ENCODE measurements at regions not wholly inside any gene's neighbourhood (a gene's known extent, or its start where the extent isn't known, plus 50 kb on each side); places are given as distances from the start of the nearest gene placed in this dataset.

GRCh38 chr17:33602981-33603380 is 309.9 kb upstream of the ASIC2 start:
- Histone ChIP-seq H3F3A (ENCODE audit: insufficient read depth, low read length) (no peaks in the 10 kb centered on the region), H3K79me2 (ENCODE audit: insufficient read depth, low read length) (no peaks in the 10 kb centered on the region), H3K9me2 (ENCODE audit: low read depth, low read length) (no peaks in the 10 kb centered on the region), H3K27ac (ENCODE audit: low read depth, low read length, poor library complexity, severe bottlenecking) (no peak overlapping the region), H3K36me3 (ENCODE audit: insufficient read depth, low read length) (no peaks in the 10 kb centered on the region), H3K4me2 (ENCODE audit: low read length) (no peak overlapping the region), H3K9ac (ENCODE audit: low read length) (no peak overlapping the region), H3K9me3 (ENCODE audit: low read length) (no peaks in the 10 kb centered on the region), H2AFZ (ENCODE audit: low read length) (no peak overlapping the region), H3K4me1 (ENCODE audit: insufficient read depth, low read length, severe bottlenecking) (no peaks in the 10 kb centered on the region), H3K27me3 (ENCODE audit: insufficient read depth, low read length) (no peaks in the 10 kb centered on the region), H4K20me1 (ENCODE audit: insufficient read depth, low read length) (no peaks in the 10 kb centered on the region), H3K4me3 (ENCODE audit: low read depth, low read length, poor library complexity, severe bottlenecking) (no peak overlapping the region)
- TF ChIP-seq EZH2 (IDR thresholded peaks at IDR 0.05; ENCODE audit: borderline replicate concordance, low read length) = no peak
- TF ChIP-seq, protein P1, sequence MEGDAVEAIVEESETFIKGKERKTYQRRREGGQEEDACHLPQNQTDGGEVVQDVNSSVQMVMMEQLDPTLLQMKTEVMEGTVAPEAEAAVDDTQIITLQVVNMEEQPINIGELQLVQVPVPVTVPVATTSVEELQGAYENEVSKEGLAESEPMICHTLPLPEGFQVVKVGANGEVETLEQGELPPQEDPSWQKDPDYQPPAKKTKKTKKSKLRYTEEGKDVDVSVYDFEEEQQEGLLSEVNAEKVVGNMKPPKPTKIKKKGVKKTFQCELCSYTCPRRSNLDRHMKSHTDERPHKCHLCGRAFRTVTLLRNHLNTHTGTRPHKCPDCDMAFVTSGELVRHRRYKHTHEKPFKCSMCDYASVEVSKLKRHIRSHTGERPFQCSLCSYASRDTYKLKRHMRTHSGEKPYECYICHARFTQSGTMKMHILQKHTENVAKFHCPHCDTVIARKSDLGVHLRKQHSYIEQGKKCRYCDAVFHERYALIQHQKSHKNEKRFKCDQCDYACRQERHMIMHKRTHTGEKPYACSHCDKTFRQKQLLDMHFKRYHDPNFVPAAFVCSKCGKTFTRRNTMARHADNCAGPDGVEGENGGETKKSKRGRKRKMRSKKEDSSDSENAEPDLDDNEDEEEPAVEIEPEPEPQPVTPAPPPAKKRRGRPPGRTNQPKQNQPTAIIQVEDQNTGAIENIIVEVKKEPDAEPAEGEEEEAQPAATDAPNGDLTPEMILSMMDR (IDR thresholded peaks at IDR 0.05; ENCODE audit: low read length) = no peak

GRCh38 chr17:33603789-33604188 is 310.7 kb upstream of the ASIC2 start:
- no peaks in the 10 kb centered on the region for H4K20me1 ChIP-seq (ENCODE audit: insufficient read depth, low read length)
- H2AFZ ChIP-seq (ENCODE audit: low read length) = no peak overlapping the region
- H3F3A ChIP-seq (ENCODE audit: insufficient read depth, low read length) = no peaks in the 10 kb centered on the region
- TF ChIP-seq, protein P1 (IDR thresholded peaks at IDR 0.05; ENCODE audit: low read length) = no peak
- TF ChIP-seq EZH2 (IDR thresholded peaks at IDR 0.05; ENCODE audit: borderline replicate concordance, low read length) = no peak
- no peaks in the 10 kb centered on the region for H3K9me2 ChIP-seq (ENCODE audit: low read depth, low read length)
- H3K79me2 ChIP-seq (ENCODE audit: insufficient read depth, low read length) = no peaks in the 10 kb centered on the region
- no peaks in the 10 kb centered on the region for H3K27me3 ChIP-seq (ENCODE audit: insufficient read depth, low read length)
- no peak overlapping the region for H3K9ac ChIP-seq (ENCODE audit: low read length)
- no peak overlapping the region for H3K27ac ChIP-seq (ENCODE audit: low read depth, low read length, poor library complexity, severe bottlenecking)
- no peaks in the 10 kb centered on the region for H3K36me3 ChIP-seq (ENCODE audit: insufficient read depth, low read length)
- H3K9me3 ChIP-seq (ENCODE audit: low read length) = no peaks in the 10 kb centered on the region
- no peak overlapping the region for H3K4me3 ChIP-seq (ENCODE audit: low read depth, low read length, poor library complexity, severe bottlenecking)
- H3K4me2 ChIP-seq (ENCODE audit: low read length) = no peak overlapping the region
- no peaks in the 10 kb centered on the region for H3K4me1 ChIP-seq (ENCODE audit: insufficient read depth, low read length, severe bottlenecking)

DNA sequence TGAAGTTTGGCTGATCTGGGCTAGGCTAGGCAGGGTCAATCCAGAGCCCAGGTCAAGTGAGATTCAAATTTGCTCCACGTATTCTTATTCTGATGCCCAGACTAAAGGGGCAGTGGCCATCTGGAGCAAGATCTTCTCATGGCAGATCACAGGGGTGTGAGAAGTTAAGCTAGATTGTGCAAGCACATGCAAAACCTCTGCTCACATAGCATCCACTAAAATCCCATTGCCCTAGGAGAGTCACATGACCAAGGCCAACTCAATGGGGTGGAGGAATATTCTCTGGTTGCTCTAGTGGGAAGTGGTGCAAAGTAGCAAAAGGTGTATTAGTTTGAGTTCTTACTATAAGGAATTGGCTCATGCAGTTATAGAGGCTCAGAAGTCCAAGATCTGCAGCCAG is 318.4 kb upstream of the ASIC2 start:
- Histone ChIP-seq H4K20me1 (ENCODE audit: insufficient read depth, low read length) (no peaks in the 10 kb centered on the region), H3K9ac (ENCODE audit: low read length) (no peak overlapping the region), H3K27me3 (ENCODE audit: insufficient read depth, low read length) (no peaks in the 10 kb centered on the region), H3K27ac (ENCODE audit: low read depth, low read length, poor library complexity, severe bottlenecking) (no peak overlapping the region), H3K4me1 (ENCODE audit: insufficient read depth, low read length, severe bottlenecking) (no peaks in the 10 kb centered on the region), H3K4me3 (ENCODE audit: low read depth, low read length, poor library complexity, severe bottlenecking) (no peak overlapping the region), H3K9me3 (ENCODE audit: low read length) (no peaks in the 10 kb centered on the region), H2AFZ (ENCODE audit: low read length) (no peak overlapping the region), H3K36me3 (ENCODE audit: insufficient read depth, low read length) (no peaks in the 10 kb centered on the region), H3K4me2 (ENCODE audit: low read length) (no peak overlapping the region), H3K9me2 (ENCODE audit: low read depth, low read length) (no peaks in the 10 kb centered on the region), H3K79me2 (ENCODE audit: insufficient read depth, low read length) (no peaks in the 10 kb centered on the region), H3F3A (ENCODE audit: insufficient read depth, low read length) (no peaks in the 10 kb centered on the region)
- no peak for TF ChIP-seq EZH2 (IDR thresholded peaks at IDR 0.05; ENCODE audit: borderline replicate concordance, low read length)

DNA sequence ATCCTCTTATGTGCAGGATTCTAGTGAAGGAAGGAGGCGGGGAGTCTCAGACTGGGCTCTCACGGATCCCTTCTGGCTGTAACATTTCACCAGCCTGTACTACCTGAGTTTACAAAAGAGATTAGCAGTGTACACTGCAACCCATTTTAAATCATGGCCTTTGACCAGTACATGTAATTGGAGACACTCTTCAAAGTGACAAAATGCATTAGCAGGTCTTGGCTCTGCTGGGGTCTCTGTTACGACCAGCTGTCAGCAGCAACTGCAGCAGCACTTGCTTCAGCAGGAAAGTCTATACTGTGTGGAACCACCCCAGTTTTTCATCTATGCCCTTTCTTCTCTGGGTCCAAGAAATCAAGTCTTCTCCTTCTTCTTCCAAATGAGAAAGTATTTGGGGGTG is 322.8 kb upstream of the ASIC2 start:
- no peak overlapping the region for H3K9ac ChIP-seq (ENCODE audit: low read length)
- no peaks in the 10 kb centered on the region for H3F3A ChIP-seq (ENCODE audit: insufficient read depth, low read length)
- TF ChIP-seq, protein P1 (IDR thresholded peaks at IDR 0.05; ENCODE audit: low read length) = no peak
- no peak for TF ChIP-seq EZH2 (IDR thresholded peaks at IDR 0.05; ENCODE audit: borderline replicate concordance, low read length)
- no peak overlapping the region for H2AFZ ChIP-seq (ENCODE audit: low read length)
- H3K9me2 ChIP-seq (ENCODE audit: low read depth, low read length) = no peaks in the 10 kb centered on the region
- no peaks in the 10 kb centered on the region for H3K27me3 ChIP-seq (ENCODE audit: insufficient read depth, low read length)
- no peak overlapping the region for H3K4me2 ChIP-seq (ENCODE audit: low read length)
- no peak overlapping the region for H3K27ac ChIP-seq (ENCODE audit: low read depth, low read length, poor library complexity, severe bottlenecking)
- no peaks in the 10 kb centered on the region for H3K9me3 ChIP-seq (ENCODE audit: low read length)
- H3K36me3 ChIP-seq (ENCODE audit: insufficient read depth, low read length) = no peaks in the 10 kb centered on the region
- no peaks in the 10 kb centered on the region for H3K4me1 ChIP-seq (ENCODE audit: insufficient read depth, low read length, severe bottlenecking)
- no peaks in the 10 kb centered on the region for H3K79me2 ChIP-seq (ENCODE audit: insufficient read depth, low read length)
- H4K20me1 ChIP-seq (ENCODE audit: insufficient read depth, low read length) = no peaks in the 10 kb centered on the region
- no peak overlapping the region for H3K4me3 ChIP-seq (ENCODE audit: low read depth, low read length, poor library complexity, severe bottlenecking)
